Mesendoderm (in vitro differentiated cells): ENCODE measurements at regions not wholly inside any gene's neighbourhood (a gene's known extent, or its start where the extent isn't known, plus 50 kb on each side); places are given as distances from the start of the nearest gene placed in this dataset.

Experiments used
- DNase-seq: peaks from one replicate; pipeline ENCODE4 v3.0.0; 2013
- H2AK5ac ChIP-seq: 2 replicates; pipeline ENCODE4 v1.6.1; 2013; ENCODE audit warnings: low read length, inconsistent platforms
- H2BK120ac ChIP-seq: 2 replicates; pipeline ENCODE4 v1.6.1; 2013; ENCODE audit warnings: low read depth, mild to moderate bottlenecking, low read length, moderate library complexity, mixed read lengths
- H2BK15ac ChIP-seq: replicated peaks from 2 replicates; pipeline ENCODE4 v1.6.1; 2013; ENCODE audit warnings: low read depth, mild to moderate bottlenecking, moderate library complexity
- H2BK5ac ChIP-seq: 2 replicates; pipeline ENCODE4 v1.6.1; 2013; ENCODE audit warnings: low read length, inconsistent platforms
- H3K18ac ChIP-seq: 2 replicates; pipeline ENCODE4 v1.6.1; 2013; ENCODE audit warnings: mild to moderate bottlenecking, low read length, mixed read lengths
- H3K23ac ChIP-seq: one replicate; pipeline ENCODE4 v1.6.1; 2013; ENCODE audit warnings: low read length
- H3K27ac ChIP-seq: 2 replicates; pipeline ENCODE4 v1.5.1; 2013; ENCODE audit warnings: low read depth, mild to moderate bottlenecking, inconsistent platforms, low read length, moderate library complexity
- H3K27me3 ChIP-seq: 2 replicates; pipeline ENCODE4 v1.6.1; 2013; ENCODE audit warnings: low read length, control low read depth, mild to moderate bottlenecking, inconsistent platforms; ENCODE audit not compliant: insufficient read depth, poor library complexity
- H3K36me3 ChIP-seq: 2 replicates; pipeline ENCODE4 v1.6.1; 2013; ENCODE audit warnings: low read length, inconsistent platforms; ENCODE audit not compliant: control insufficient read depth, insufficient read depth
- H3K4ac ChIP-seq: one replicate; pipeline ENCODE4 v1.6.1; 2013; ENCODE audit warnings: low read depth, mild to moderate bottlenecking, low read length, moderate library complexity
- H3K4me1 ChIP-seq: 2 replicates; pipeline ENCODE4 v1.6.1; 2013; ENCODE audit warnings: low read depth, low read length, inconsistent platforms; ENCODE audit not compliant: control insufficient read depth
- H3K4me2 ChIP-seq: 2 replicates; pipeline ENCODE4 v1.6.1; 2013; ENCODE audit warnings: low read length
- H3K4me3 ChIP-seq: 2 replicates; pipeline ENCODE4 v1.5.1; 2013; ENCODE audit warnings: mild to moderate bottlenecking, low read length
- H3K56ac ChIP-seq: one replicate; pipeline ENCODE4 v1.6.1; 2013; ENCODE audit warnings: low read length
- H3K79me1 ChIP-seq: 2 replicates; pipeline ENCODE4 v1.6.1; 2013; ENCODE audit warnings: low read length, inconsistent platforms
- H3K79me2 ChIP-seq: 2 replicates; pipeline ENCODE4 v1.6.1; 2013; ENCODE audit warnings: mild to moderate bottlenecking, low read length; ENCODE audit not compliant: control insufficient read depth, insufficient read depth
- H3K9ac ChIP-seq: 2 replicates; pipeline ENCODE4 v1.6.1; 2013; ENCODE audit warnings: low read length, inconsistent platforms
- H4K5ac ChIP-seq: one replicate; pipeline ENCODE4 v1.6.1; 2013; ENCODE audit warnings: low read length
- H4K8ac ChIP-seq: one replicate; pipeline ENCODE4 v1.6.1; 2013; ENCODE audit warnings: low read depth, mild to moderate bottlenecking, control low read depth, low read length, moderate library complexity
- WGBS: extraction: QIAGEN DNeasy Blood & Tissue Kit; methylation state at CpG from one replicate; pipeline ENCODE4 v1.1.7; 2013; ENCODE audit warnings: low lambda C conversion rate, missing lambda C conversion rate; ENCODE audit not compliant: insufficient coverage; ENCODE audit errors: extremely low coverage; 5-methylcytosine and 5-hydroxymethylcytosine counted together

DNA sequence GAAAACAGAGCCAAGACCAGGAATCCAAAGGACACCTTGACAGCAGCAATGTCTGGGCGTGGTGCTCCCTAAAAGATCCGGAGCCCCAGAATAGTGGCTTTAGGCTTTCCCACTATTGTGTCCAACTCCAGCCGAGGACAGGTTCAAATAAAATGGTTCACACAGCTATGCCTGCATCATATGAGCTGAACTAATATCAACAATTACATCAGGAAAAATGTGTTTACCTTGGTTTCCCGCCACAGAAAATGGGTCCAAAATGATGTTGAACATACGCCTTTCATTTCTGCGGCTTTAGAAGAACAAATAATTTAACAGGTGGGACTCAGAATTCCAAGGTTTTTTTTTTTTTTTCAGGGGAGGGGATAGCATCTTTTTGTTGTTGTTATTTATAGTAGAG is 93.6 kb downstream of the OSR1 start:
- Histone ChIP-seq H4K5ac (no peak overlapping the region), H3K23ac (no peak overlapping the region), H3K4me1 (no peaks in the 10 kb centered on the region), H3K9ac (no peak overlapping the region), H3K4me2 (no peak overlapping the region), H3K27ac (no peak overlapping the region), H3K4ac (no peak overlapping the region), H4K8ac (no peak overlapping the region), H2BK5ac (no peak overlapping the region), H2AK5ac (no peak overlapping the region), H3K4me3 (no peak overlapping the region), H3K18ac (no peak overlapping the region), H3K79me1 (no peaks in the 10 kb centered on the region), H3K27me3 (no peaks in the 10 kb centered on the region), H2BK15ac (no peak overlapping the region), H3K36me3 (no peaks in the 10 kb centered on the region), H3K79me2 (no peaks in the 10 kb centered on the region), H2BK120ac (no peak overlapping the region), H3K56ac (no peak overlapping the region)
- WGBS: no CpG with 5 or more reads among the region's 6 CpGs
- DNase-seq: no peak

DNA sequence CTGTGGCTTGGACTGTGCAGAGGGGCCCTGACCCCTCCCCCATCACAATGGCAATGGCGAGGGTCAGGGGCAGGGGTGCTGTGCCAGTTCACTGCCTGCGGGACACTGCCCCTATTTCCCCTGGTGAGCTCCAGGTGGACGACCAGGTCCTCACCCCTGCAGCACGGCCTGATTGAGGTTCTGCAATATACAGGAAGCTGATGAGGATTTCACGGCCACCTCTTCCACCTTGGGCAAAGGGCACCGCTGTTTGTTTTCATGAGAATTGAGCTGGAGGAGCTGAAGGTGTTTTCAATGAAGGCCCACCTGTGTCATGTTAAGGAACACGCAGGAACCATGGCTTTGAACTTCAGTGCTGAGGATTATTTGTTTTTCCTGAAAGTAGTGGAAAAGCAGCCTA is 96.3 kb downstream of the OSR1 start:
- H3K36me3 ChIP-seq: no peaks in the 10 kb centered on the region
- H3K4ac ChIP-seq: no peak overlapping the region
- no peak overlapping the region for H2BK15ac ChIP-seq
- no peak overlapping the region for H3K56ac ChIP-seq
- H2BK5ac ChIP-seq: no peak overlapping the region
- H3K4me3 ChIP-seq: no peak overlapping the region
- no peak overlapping the region for H2AK5ac ChIP-seq
- no peaks in the 10 kb centered on the region for H3K27me3 ChIP-seq
- H3K79me2 ChIP-seq: no peaks in the 10 kb centered on the region
- no peak overlapping the region for H3K4me2 ChIP-seq
- H3K27ac ChIP-seq: no peak overlapping the region
- no peak overlapping the region for H3K18ac ChIP-seq
- WGBS: no CpG with 5 or more reads among the region's 7 CpGs
- H3K23ac ChIP-seq: no peak overlapping the region
- no peaks in the 10 kb centered on the region for H3K4me1 ChIP-seq
- no peak overlapping the region for H4K5ac ChIP-seq
- no peak overlapping the region for H2BK120ac ChIP-seq
- no peak overlapping the region for H3K9ac ChIP-seq
- DNase-seq: no peak
- H3K79me1 ChIP-seq: no peaks in the 10 kb centered on the region
- H4K8ac ChIP-seq: no peak overlapping the region

DNA sequence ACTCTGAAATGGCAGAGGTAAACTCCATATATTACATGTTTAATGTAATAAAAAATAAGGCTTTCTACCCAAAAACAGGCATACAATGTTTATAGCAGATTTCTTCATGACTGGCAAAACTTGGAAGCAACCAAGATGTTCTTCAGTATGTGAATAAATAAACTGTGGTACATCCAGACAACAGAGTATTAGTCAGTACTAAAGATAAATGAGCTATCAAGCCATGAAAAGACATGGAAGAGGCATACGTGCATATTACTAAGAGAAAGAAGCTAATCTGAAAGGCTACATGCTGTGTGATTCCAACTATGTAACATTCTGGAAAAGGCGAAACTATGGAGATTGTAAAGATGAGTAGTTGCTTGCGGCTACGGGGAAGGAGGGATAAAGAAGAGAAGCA is 97.4 kb downstream of the OSR1 start:
- Histone ChIP-seq H4K5ac (no peak overlapping the region), H4K8ac (no peak overlapping the region), H3K4me1 (no peaks in the 10 kb centered on the region), H3K79me2 (no peaks in the 10 kb centered on the region), H3K4ac (no peak overlapping the region), H3K36me3 (no peaks in the 10 kb centered on the region), H2BK15ac (no peak overlapping the region), H3K56ac (no peak overlapping the region), H3K4me2 (no peak overlapping the region), H3K27ac (no peak overlapping the region), H3K79me1 (no peaks in the 10 kb centered on the region), H3K4me3 (no peak overlapping the region), H2AK5ac (no peak overlapping the region), H3K9ac (no peak overlapping the region), H2BK5ac (no peak overlapping the region), H3K27me3 (no peaks in the 10 kb centered on the region), H3K18ac (no peak overlapping the region), H3K23ac (no peak overlapping the region), H2BK120ac (no peak overlapping the region)
- WGBS: no CpG with 5 or more reads among the region's 4 CpGs
- no peak for DNase-seq

DNA sequence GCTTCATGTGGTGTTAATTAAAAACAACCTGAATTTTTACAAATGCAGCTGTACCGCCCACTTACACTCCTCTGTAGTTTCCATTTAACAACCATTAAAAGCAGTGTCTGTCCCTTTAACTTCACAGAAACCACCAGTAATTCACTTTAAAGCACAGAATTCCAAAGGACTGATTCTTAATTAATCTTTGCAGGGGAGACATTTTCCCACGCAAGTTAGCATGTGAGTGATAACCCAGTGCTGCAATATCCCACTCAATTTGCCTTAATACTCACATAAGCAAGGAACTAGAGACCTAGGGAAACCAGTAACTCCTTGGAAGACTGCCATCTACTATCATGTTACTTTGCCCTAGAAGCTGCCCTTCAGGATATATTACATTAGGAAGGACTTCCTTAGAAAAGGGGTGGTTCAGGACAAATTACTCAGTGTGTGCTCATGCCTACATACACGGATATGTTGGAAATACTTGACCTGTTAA is 102.3 kb downstream of the OSR1 start:
- no peak overlapping the region for H2BK15ac ChIP-seq
- no peak overlapping the region for H4K5ac ChIP-seq
- H3K4me2 ChIP-seq: no peak overlapping the region
- H3K27ac ChIP-seq: no peak overlapping the region
- no peaks in the 10 kb centered on the region for H3K79me2 ChIP-seq
- H3K4me3 ChIP-seq: no peak overlapping the region
- no CpG with 5 or more reads among the region's 3 CpGs for WGBS
- no peak overlapping the region for H2BK120ac ChIP-seq
- H3K79me1 ChIP-seq: no peaks in the 10 kb centered on the region
- H3K9ac ChIP-seq: no peak overlapping the region
- no peaks in the 10 kb centered on the region for H3K27me3 ChIP-seq
- H2AK5ac ChIP-seq: no peak overlapping the region
- H3K4ac ChIP-seq: no peak overlapping the region
- H4K8ac ChIP-seq: no peak overlapping the region
- no peak overlapping the region for H3K18ac ChIP-seq
- H3K23ac ChIP-seq: no peak overlapping the region
- no peaks in the 10 kb centered on the region for H3K36me3 ChIP-seq
- DNase-seq: no peak
- H3K56ac ChIP-seq: no peak overlapping the region
- H3K4me1 ChIP-seq: no peaks in the 10 kb centered on the region
- no peak overlapping the region for H2BK5ac ChIP-seq

DNA sequence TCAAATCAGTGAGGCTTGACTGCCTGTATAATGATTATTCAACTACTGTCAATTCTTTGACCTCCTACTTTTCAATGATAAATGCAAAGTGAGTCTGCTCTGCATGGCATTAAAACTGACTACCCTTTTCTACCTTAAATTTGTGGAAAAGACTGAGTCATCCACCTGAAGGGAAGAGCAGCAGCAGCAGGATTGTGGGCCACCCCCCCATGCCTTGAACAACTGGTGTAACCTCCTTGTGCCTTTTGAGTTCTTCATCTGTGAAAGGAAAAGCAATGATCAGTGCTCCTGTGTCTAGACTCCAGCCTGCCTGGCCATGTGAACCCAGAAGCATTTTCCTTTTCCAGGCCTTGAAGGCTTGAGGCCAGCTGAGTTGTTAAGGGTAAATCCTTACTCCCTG is 102.9 kb downstream of the OSR1 start:
- Histone ChIP-seq H3K4me2 (no peak overlapping the region), H3K56ac (no peak overlapping the region), H3K4me3 (no peak overlapping the region), H2BK120ac (no peak overlapping the region), H4K8ac (no peak overlapping the region), H3K27me3 (no peaks in the 10 kb centered on the region), H3K27ac (no peak overlapping the region), H3K23ac (no peak overlapping the region), H3K9ac (no peak overlapping the region), H3K79me1 (no peaks in the 10 kb centered on the region), H3K18ac (no peak overlapping the region), H3K36me3 (no peaks in the 10 kb centered on the region), H2BK5ac (no peak overlapping the region), H3K4me1 (no peaks in the 10 kb centered on the region), H4K5ac (no peak overlapping the region), H3K79me2 (no peaks in the 10 kb centered on the region), H2AK5ac (no peak overlapping the region), H3K4ac (no peak overlapping the region), H2BK15ac (no peak overlapping the region)
- no peak for DNase-seq

DNA sequence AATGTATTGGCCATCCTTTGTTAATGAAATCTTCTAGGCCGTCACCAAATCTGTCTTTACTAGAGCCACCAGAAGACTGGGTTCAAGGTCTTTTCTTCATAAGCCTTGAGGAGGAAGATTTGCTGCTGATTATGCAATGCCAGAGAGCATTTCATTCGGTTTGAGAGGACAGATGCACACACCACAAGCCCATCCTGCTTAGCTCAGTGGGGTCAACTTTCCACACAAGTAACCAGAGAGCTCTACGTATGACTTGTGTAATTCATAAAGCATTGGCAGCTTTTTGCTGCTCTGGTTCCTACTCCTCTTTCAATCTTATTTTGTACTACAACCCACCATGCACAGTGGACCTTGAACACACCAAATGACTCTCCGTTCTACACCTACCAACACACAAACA is 106.9 kb downstream of the OSR1 start:
- Histone ChIP-seq H3K4me2 (no peak overlapping the region), H2AK5ac (no peak overlapping the region), H3K36me3 (no peaks in the 10 kb centered on the region), H4K8ac (no peak overlapping the region), H3K18ac (no peak overlapping the region), H2BK120ac (no peak overlapping the region), H3K4me3 (no peak overlapping the region), H3K4me1 (no peaks in the 10 kb centered on the region), H3K27ac (no peak overlapping the region), H4K5ac (no peak overlapping the region), H3K4ac (no peak overlapping the region), H3K9ac (no peak overlapping the region), H2BK15ac (no peak overlapping the region), H2BK5ac (no peak overlapping the region), H3K79me1 (no peaks in the 10 kb centered on the region), H3K79me2 (no peaks in the 10 kb centered on the region), H3K23ac (no peak overlapping the region), H3K56ac (no peak overlapping the region), H3K27me3 (no peaks in the 10 kb centered on the region)
- 100% methylated on average over 1 of the region's 4 CpGs for WGBS
- no peak for DNase-seq
